ENCODE measurements at regions not wholly inside any gene's neighbourhood (a gene's known extent, or its start where the extent isn't known, plus 50 kb on each side); places are given as distances from the start of the nearest gene placed in this dataset.

GRCh38 chr13:50318887-50319286 lies 303.6 kb downstream of the KCNRG start:
- no peaks in the 10 kb centered on the region for H3K4me1 ChIP-seq (ENCODE audit: insufficient read depth, low read length)
- H3K9me3 ChIP-seq (ENCODE audit: insufficient read depth, low read depth, low read length), result no peaks in the 10 kb centered on the region
- no peak overlapping the region for H3K4me3 ChIP-seq (ENCODE audit: low read length)
- H3K36me3 ChIP-seq (ENCODE audit: insufficient read depth, low read depth, low read length), result no peaks in the 10 kb centered on the region
- H3K27me3 ChIP-seq (ENCODE audit: insufficient read depth, low read length), result no peaks in the 10 kb centered on the region
- H3K9ac ChIP-seq (ENCODE audit: low read depth, low read length), result no peak overlapping the region
- H3K27ac ChIP-seq (ENCODE audit: low read length), result no peak overlapping the region

DNA sequence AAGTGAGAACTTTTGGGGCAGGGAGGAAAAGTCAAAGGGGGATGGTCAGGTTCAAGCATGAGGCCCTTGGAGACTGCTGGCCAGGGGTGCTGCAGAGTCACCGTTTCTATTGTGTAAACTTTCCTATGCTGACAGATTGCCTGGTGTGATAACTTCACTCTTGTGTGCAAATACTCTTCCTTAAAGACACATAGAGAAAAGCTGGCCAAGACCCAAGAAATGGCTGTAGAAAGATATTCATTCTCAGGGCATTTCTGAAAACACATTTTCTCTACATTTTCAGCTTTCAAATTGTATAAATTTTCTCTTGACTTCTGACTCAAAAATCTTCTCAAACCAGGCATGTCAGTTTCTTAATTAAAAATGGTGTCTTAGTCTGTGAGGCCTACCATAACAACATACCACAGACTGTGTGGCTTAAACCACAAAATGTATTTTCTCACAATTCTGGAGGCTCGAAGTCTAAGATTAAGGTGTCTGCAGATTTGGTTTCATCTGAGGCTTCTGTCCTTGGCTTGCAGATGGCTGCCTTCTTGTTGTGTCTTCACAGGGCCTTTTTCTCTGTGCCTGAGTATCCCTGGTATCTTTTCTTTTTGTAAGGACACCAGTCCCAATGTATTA lies 304.5 kb downstream of the KCNRG start:
- H3K27ac ChIP-seq (ENCODE audit: low read length), result no peak overlapping the region
- no peak overlapping the region for H3K9ac ChIP-seq (ENCODE audit: low read depth, low read length)
- no peak overlapping the region for H3K4me3 ChIP-seq (ENCODE audit: low read length)

GRCh38 chr13:50320271-50320862 lies 305.1 kb downstream of the KCNRG start:
- Histone ChIP-seq H3K27me3 (ENCODE audit: insufficient read depth, low read length) (no peaks in the 10 kb centered on the region), H3K4me1 (ENCODE audit: insufficient read depth, low read length) (no peaks in the 10 kb centered on the region), H3K9ac (ENCODE audit: low read depth, low read length) (no peak overlapping the region), H3K4me3 (ENCODE audit: low read length) (no peak overlapping the region), H3K36me3 (ENCODE audit: insufficient read depth, low read depth, low read length) (no peaks in the 10 kb centered on the region), H3K9me3 (ENCODE audit: insufficient read depth, low read depth, low read length) (no peaks in the 10 kb centered on the region), H3K27ac (ENCODE audit: low read length) (no peak overlapping the region)

More for the DNA sequence above, 304.5 kb downstream of the KCNRG start:
- Histone ChIP-seq H3K4me1 (ENCODE audit: insufficient read depth, low read length) (no peaks in the 10 kb centered on the region), H3K27me3 (ENCODE audit: insufficient read depth, low read length) (no peaks in the 10 kb centered on the region), H3K9me3 (ENCODE audit: insufficient read depth, low read depth, low read length) (no peaks in the 10 kb centered on the region), H3K36me3 (ENCODE audit: insufficient read depth, low read depth, low read length) (no peaks in the 10 kb centered on the region)

DNA sequence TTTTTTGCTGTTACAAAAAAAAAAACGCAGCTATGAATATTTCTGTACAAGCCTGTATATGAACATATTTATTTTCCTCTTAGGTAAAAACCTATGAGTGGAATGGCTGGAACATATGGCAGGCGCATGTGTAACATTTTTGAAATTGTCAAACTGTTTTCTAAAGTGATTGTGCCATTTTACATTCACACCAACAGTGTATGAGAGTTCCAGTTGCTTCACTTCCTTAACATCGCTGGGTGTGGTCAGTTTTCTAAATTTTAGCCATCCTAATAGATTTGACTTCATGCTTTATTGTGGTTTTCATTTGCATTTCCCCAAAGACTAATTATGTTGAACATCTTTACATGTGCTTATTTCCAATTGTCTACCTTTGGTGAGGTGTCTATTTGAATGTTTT lies 306.8 kb downstream of the KCNRG start:
- H3K4me3 ChIP-seq (ENCODE audit: low read length), result no peak overlapping the region
- H3K27me3 ChIP-seq (ENCODE audit: insufficient read depth, low read length), result no peaks in the 10 kb centered on the region
- H3K9me3 ChIP-seq (ENCODE audit: insufficient read depth, low read depth, low read length), result no peaks in the 10 kb centered on the region
- H3K36me3 ChIP-seq (ENCODE audit: insufficient read depth, low read depth, low read length), result no peaks in the 10 kb centered on the region
- H3K27ac ChIP-seq (ENCODE audit: low read length), result no peak overlapping the region
- H3K4me1 ChIP-seq (ENCODE audit: insufficient read depth, low read length), result no peaks in the 10 kb centered on the region
- H3K9ac ChIP-seq (ENCODE audit: low read depth, low read length), result no peak overlapping the region

GRCh38 chr13:50323440-50324065 lies 308.3 kb downstream of the KCNRG start:
- Histone ChIP-seq H3K4me1 (ENCODE audit: insufficient read depth, low read length) (no peaks in the 10 kb centered on the region), H3K9me3 (ENCODE audit: insufficient read depth, low read depth, low read length) (no peaks in the 10 kb centered on the region), H3K27ac (ENCODE audit: low read length) (no peak overlapping the region), H3K36me3 (ENCODE audit: insufficient read depth, low read depth, low read length) (no peaks in the 10 kb centered on the region), H3K9ac (ENCODE audit: low read depth, low read length) (no peak overlapping the region), H3K4me3 (ENCODE audit: low read length) (no peak overlapping the region), H3K27me3 (ENCODE audit: insufficient read depth, low read length) (no peaks in the 10 kb centered on the region)

DNA sequence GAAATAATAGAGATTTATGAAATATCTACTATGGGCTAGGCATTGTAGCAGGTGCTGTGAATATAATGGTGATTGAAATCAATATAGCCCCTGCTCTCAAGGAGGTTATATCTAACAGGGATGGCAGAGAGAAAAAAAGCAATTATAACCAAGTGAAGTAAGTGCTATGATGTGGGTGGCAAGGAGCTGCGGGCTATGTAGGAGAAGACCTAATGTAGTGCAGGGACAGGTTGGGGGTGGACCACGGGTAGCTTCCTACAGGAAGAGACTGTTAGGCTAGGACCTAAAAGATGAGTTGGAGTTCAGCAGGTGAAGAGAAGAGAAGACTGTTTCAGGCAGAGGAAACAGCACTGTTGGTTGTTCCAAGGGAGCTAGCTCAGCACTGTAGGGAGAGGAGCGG lies 311.0 kb downstream of the KCNRG start:
- H3K4me1 ChIP-seq (ENCODE audit: insufficient read depth, low read length), result no peaks in the 10 kb centered on the region
- H3K4me3 ChIP-seq (ENCODE audit: low read length), result no peak overlapping the region
- no peaks in the 10 kb centered on the region for H3K9me3 ChIP-seq (ENCODE audit: insufficient read depth, low read depth, low read length)
- no peak overlapping the region for H3K27ac ChIP-seq (ENCODE audit: low read length)
- no peaks in the 10 kb centered on the region for H3K36me3 ChIP-seq (ENCODE audit: insufficient read depth, low read depth, low read length)
- no peak overlapping the region for H3K9ac ChIP-seq (ENCODE audit: low read depth, low read length)
- no peaks in the 10 kb centered on the region for H3K27me3 ChIP-seq (ENCODE audit: insufficient read depth, low read length)

DNA sequence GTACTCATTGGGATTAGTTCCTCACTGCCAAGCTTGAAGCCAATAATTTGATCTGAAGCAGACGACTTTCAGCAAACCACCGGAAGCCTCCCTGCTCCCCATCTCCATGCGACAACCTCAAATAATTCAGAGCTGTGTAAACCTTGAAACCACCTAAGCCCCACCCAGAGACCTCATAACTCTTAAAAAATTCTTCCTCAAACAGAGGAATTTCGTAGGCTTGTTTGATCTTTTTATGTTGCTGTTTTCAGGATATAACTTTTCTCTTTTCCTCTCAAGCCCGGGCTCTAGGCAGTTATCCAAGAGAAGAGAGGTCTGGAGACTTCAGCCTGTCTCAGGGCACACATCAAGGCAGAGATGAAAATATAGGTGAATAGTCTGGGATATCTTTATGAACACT lies 311.6 kb downstream of the KCNRG start:
- no peak overlapping the region for H3K4me3 ChIP-seq (ENCODE audit: low read length)
- no peak overlapping the region for H3K27ac ChIP-seq (ENCODE audit: low read length)
- no peaks in the 10 kb centered on the region for H3K9me3 ChIP-seq (ENCODE audit: insufficient read depth, low read depth, low read length)
- H3K27me3 ChIP-seq (ENCODE audit: insufficient read depth, low read length), result no peaks in the 10 kb centered on the region
- H3K4me1 ChIP-seq (ENCODE audit: insufficient read depth, low read length), result no peaks in the 10 kb centered on the region
- H3K9ac ChIP-seq (ENCODE audit: low read depth, low read length), result no peak overlapping the region
- H3K36me3 ChIP-seq (ENCODE audit: insufficient read depth, low read depth, low read length), result no peaks in the 10 kb centered on the region

DNA sequence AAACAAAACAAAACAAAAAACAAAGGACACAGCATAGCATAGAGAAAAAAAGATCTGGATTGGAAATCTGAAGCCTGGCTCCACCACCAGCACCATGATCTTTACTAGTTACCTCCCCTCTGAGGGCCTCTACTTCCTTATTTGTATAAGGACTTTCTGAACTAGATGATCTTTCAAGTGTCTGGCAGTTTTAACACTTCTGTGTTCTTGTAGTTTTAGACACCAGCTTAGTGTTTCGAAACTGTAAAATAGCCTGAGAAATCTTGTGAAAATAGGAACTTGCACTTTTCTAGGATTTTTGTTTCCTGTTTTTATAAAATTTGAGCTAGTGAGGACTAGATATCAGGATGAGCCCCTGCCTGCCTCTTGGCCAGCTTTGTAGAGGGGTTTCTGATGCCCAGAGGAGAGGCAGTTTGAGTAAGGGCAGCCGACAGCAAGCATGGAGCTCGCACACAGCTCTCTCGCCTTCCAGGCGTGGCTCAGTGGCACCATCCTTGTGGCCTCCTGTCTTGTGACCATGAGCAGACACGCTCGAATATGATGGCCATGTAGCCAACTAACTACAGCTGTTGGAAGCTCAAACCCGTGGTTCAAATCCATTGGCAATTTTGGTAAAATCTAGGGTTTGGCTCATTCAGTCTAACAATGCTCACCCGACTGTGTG lies 319.0 kb downstream of the KCNRG start:
- Histone ChIP-seq H3K4me1 (ENCODE audit: insufficient read depth, low read length) (peaks cover 3% of the 10 kb centered on the region; the same call in 1 of the 2 replicates), H3K9me3 (ENCODE audit: insufficient read depth, low read depth, low read length) (no peaks in the 10 kb centered on the region), H3K9ac (ENCODE audit: low read depth, low read length) (no peak overlapping the region), H3K27ac (ENCODE audit: low read length) (no peak overlapping the region), H3K4me3 (ENCODE audit: low read length) (no peak overlapping the region), H3K27me3 (ENCODE audit: insufficient read depth, low read length) (no peaks in the 10 kb centered on the region), H3K36me3 (ENCODE audit: insufficient read depth, low read depth, low read length) (no peaks in the 10 kb centered on the region)

DNA sequence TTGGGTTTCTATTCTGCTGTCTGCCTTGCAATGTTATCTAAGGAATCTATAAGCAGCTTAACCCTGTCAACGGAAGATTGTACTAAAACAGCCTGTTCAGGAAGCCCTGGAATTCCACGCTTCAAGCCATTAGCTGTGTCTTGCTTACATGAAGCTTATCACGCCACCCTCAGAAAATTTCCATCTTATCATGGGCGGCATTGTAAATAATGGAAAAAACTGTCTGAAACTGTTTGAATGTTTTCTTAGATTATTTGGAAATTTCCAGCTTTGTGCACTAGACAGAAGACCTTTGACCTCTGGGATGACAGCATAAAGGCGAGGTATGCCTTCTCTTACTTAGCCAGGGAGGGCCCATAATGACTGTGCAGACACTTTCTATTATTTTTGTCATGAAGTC lies 319.7 kb downstream of the KCNRG start:
- Histone ChIP-seq H3K4me3 (ENCODE audit: low read length) (no peak overlapping the region), H3K27ac (ENCODE audit: low read length) (no peak overlapping the region), H3K9me3 (ENCODE audit: insufficient read depth, low read depth, low read length) (no peaks in the 10 kb centered on the region)

GRCh38 chr13:50339271-50339670 lies 324.0 kb downstream of the KCNRG start:
- Histone ChIP-seq H3K27me3 (ENCODE audit: insufficient read depth, low read length) (no peaks in the 10 kb centered on the region), H3K27ac (ENCODE audit: low read length) (no peak overlapping the region), H3K4me3 (ENCODE audit: low read length) (no peak overlapping the region), H3K9me3 (ENCODE audit: insufficient read depth, low read depth, low read length) (no peaks in the 10 kb centered on the region), H3K9ac (ENCODE audit: low read depth, low read length) (no peak overlapping the region), H3K4me1 (ENCODE audit: insufficient read depth, low read length) (peaks cover 9% of the 10 kb centered on the region; the same call in 1 of the 2 replicates), H3K36me3 (ENCODE audit: insufficient read depth, low read depth, low read length) (no peaks in the 10 kb centered on the region)

More for the DNA sequence above, 319.7 kb downstream of the KCNRG start:
- Histone ChIP-seq H3K36me3 (ENCODE audit: insufficient read depth, low read depth, low read length) (no peaks in the 10 kb centered on the region), H3K9ac (ENCODE audit: low read depth, low read length) (no peak overlapping the region), H3K4me1 (ENCODE audit: insufficient read depth, low read length) (peaks cover 9% of the 10 kb centered on the region; the same call in 1 of the 2 replicates), H3K27me3 (ENCODE audit: insufficient read depth, low read length) (no peaks in the 10 kb centered on the region)

GRCh38 chr13:50340146-50340545 lies 324.9 kb downstream of the KCNRG start:
- no peak overlapping the region for H3K9ac ChIP-seq (ENCODE audit: low read depth, low read length)
- no peaks in the 10 kb centered on the region for H3K9me3 ChIP-seq (ENCODE audit: insufficient read depth, low read depth, low read length)
- H3K4me1 ChIP-seq (ENCODE audit: insufficient read depth, low read length), result peaks cover 9% of the 10 kb centered on the region; the same call in 1 of the 2 replicates
- H3K27me3 ChIP-seq (ENCODE audit: insufficient read depth, low read length), result no peaks in the 10 kb centered on the region
- H3K36me3 ChIP-seq (ENCODE audit: insufficient read depth, low read depth, low read length), result no peaks in the 10 kb centered on the region
- H3K27ac ChIP-seq (ENCODE audit: low read length), result no peak overlapping the region
- no peak overlapping the region for H3K4me3 ChIP-seq (ENCODE audit: low read length)

Data from iPS-20b (cell line).